SH-SY5Y (cell line): ENCODE measurements at regions not wholly inside any gene's neighbourhood (a gene's known extent, or its start where the extent isn't known, plus 50 kb on each side); places are given as distances from the start of the nearest gene placed in this dataset.

ENCODE experiments used
- GATA2 ChIP-seq: IDR thresholded peaks from 2 replicates; pipeline ENCODE4 v1.6.1; 2011; ENCODE audit warnings: mild to moderate bottlenecking, low read depth, low read length
- GATA3 ChIP-seq: IDR thresholded peaks from 2 replicates; pipeline ENCODE4 v1.6.1; 2011; ENCODE audit warnings: low read depth, mild to moderate bottlenecking, low read length, moderate library complexity

DNA sequence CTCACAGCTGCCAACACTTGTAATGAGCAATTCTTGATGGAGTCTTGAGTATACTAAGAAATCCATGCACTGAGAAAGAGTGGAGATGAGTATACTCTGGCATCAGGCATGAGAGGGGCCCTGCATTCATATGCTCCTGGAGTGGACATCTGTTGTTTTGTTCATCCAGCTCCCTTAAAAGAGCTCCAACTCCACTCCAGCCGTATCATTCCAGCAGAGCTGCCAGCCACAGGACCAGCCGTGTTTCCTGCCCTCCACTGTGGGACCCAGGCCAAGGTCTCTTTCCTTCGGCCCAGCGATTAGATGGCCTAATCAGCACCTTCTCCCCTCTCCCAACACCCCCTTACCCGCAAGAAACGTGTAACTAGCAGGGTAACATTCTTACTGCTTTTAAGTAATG, 144.5 kb downstream of the OMA1 start:
- TF ChIP-seq GATA2: no peak
- TF ChIP-seq GATA3: no peak
